Activated CD8-positive, alpha-beta T cell treated with anti-CD3 and anti-CD28 coated beads, Interleukin-2, amount 10 ng/mL, durations not matched to agents 7 days and 5 days (primary cell): ENCODE measurements at regions not wholly inside any gene's neighbourhood (a gene's known extent, or its start where the extent isn't known, plus 50 kb on each side); places are given as distances from the start of the nearest gene placed in this dataset.
"Not testable (repeated sequence)": the region's sequence is repeated elsewhere in the genome, so short reads cannot be mapped to it uniquely, and the experiment has no call there.

ENCODE experiments used
- ATAC-seq: fragments of 150-1000 bp; cut with Tn5 transposase; one replicate; pipeline ENCODE4 v1.10.0; 2021; ENCODE audit warnings: moderate library complexity
- CTCF ChIA-PET: fragments of 350-600 bp; sonication (Branson Sonifier 250); formaldehyde crosslinking; loops from one replicate; lab custom pipeline; 2021; ENCODE audit warnings: antibody characterized with exemption; lab: Charles Lee
- POLR2A ChIA-PET: fragments of 350-600 bp; sonication (Branson Sonifier 250); formaldehyde crosslinking; loops from one replicate; lab custom pipeline; 2021; ENCODE audit warnings: antibody characterized with exemption; lab: Charles Lee
- DNase-seq: peaks from one replicate; pipeline ENCODE4 v3.0.0-alpha.2; 2020
- H3K27ac Mint-ChIP-seq: one replicate; pipeline ENCODE4 v1.8.0; 2021; ENCODE audit warnings: mild to moderate bottlenecking, mixed read lengths
- H3K27me3 Mint-ChIP-seq: one replicate; pipeline ENCODE4 v1.8.0; 2021; ENCODE audit warnings: low read depth, mixed read lengths
- H3K36me3 Mint-ChIP-seq: one replicate; pipeline ENCODE4 v1.8.0; 2021; ENCODE audit warnings: low read depth, mixed read lengths
- H3K4me1 Mint-ChIP-seq: one replicate; pipeline ENCODE4 v1.8.0; 2021; ENCODE audit warnings: low read depth, mixed read lengths
- H3K4me3 Mint-ChIP-seq: one replicate; pipeline ENCODE4 v1.8.0; 2021; ENCODE audit warnings: mild to moderate bottlenecking, mixed read lengths
- H3K9me3 Mint-ChIP-seq: one replicate; pipeline ENCODE4 v1.8.0; 2022; ENCODE audit warnings: mixed read lengths; ENCODE audit not compliant: insufficient read depth

DNA sequence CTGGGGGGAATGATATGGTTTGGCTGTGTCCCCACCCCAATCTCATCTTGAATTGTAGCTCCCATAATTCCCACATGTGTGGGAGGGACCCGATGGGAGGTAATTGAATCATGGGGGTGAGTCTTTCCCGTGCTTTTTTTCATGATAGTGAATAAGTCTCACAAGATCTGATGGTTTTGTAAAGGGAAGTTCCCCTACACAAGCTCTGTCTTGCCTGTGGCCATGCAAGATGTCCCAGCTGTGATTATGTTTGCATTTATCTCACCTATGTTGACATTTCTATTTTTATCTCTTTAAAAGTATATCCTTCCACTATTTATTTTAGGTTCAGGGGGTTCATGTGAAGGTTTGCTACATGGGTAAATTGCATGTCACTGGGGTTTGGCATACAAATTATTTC is 323.9 kb upstream of the GLI3 start:
- Mint-ChIP-seq H3K27ac (no peak overlapping the region), H3K36me3 (no peaks in the 10 kb centered on the region), H3K4me3 (no peak overlapping the region), H3K27me3 (no peaks in the 10 kb centered on the region), H3K9me3 (no peaks in the 10 kb centered on the region), H3K4me1 (no peaks in the 10 kb centered on the region)
- DNase-seq (no peak), ATAC-seq (no peak)
- CTCF ChIA-PET: no interaction called here
- POLR2A ChIA-PET: no interaction called here

DNA sequence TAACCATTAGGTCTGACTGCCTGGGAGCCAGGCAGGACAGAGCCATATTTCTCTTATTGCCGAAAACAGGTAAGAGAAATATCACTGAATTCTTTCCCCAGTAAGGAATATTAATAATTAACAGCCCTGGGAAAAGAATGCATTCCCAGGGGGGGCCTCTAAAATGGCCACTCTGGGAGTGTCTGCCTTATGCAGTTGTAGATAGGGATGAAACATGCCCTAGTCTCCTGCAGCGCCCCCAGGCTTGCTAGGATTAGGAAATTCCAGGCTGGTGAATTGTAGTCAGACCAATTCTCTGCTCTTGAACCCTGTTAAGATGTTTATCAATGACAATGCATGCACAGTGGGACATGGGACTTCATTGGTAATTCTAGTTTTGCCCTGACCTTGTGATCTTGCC is 317.9 kb upstream of the GLI3 start:
- H3K36me3 Mint-ChIP-seq, H3K4me3 Mint-ChIP-seq, H3K4me1 Mint-ChIP-seq, CTCF ChIA-PET, H3K9me3 Mint-ChIP-seq, H3K27me3 Mint-ChIP-seq, H3K27ac Mint-ChIP-seq, ATAC-seq, POLR2A ChIA-PET, DNase-seq: not testable (repeated sequence)

DNA sequence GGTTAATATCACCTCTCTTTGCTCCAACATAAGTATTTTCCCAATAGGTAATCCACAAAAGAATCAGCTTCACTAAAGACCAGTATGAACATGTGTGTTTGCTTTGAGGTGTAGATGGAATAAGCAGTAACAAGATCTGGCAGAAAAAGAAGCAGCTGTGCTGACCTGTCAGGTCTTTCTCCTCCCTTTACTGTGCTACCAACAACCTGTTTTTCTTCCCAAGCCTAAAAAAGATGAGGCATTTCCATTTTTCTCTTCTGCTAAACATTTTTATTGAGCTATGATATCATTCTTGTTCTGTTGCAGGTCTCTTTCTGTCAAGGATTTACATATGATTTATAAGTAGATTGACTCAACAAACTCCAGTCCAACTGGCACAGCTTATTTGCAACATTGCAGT is 315.2 kb upstream of the GLI3 start:
- Mint-ChIP-seq H3K4me1 (no peaks in the 10 kb centered on the region), H3K27ac (no peak overlapping the region), H3K4me3 (no peak overlapping the region), H3K9me3 (no peaks in the 10 kb centered on the region), H3K27me3 (no peaks in the 10 kb centered on the region), H3K36me3 (no peaks in the 10 kb centered on the region)
- ATAC-seq (no peak), DNase-seq (no peak)
- CTCF ChIA-PET: no interaction called here
- POLR2A ChIA-PET: no interaction called here

GRCh38 chr7:42550706-42551470 is 313.9 kb upstream of the GLI3 start:
- ChIA-PET CTCF (no interaction called here), POLR2A (no interaction called here)
- Mint-ChIP-seq H3K36me3 (no peaks in the 10 kb centered on the region), H3K9me3 (peaks cover 7% of the 10 kb centered on the region), H3K4me3 (no peak overlapping the region), H3K27me3 (no peaks in the 10 kb centered on the region), H3K27ac (no peak overlapping the region), H3K4me1 (no peaks in the 10 kb centered on the region)
- ATAC-seq (no peak), DNase-seq (no peak)

- Mint-ChIP-seq H3K27me3 (no peaks in the 10 kb centered on the region), H3K27ac (no peak overlapping the region), H3K36me3 (no peaks in the 10 kb centered on the region), H3K4me1 (no peaks in the 10 kb centered on the region), H3K4me3 (no peak overlapping the region), H3K9me3 (peaks cover 12% of the 10 kb centered on the region)
- CTCF ChIA-PET: no interaction called here
- ATAC-seq (no peak), DNase-seq (no peak)
- POLR2A ChIA-PET: no interaction called here
Observed at GRCh38 chr7:42549866-42550485, 313.0 kb upstream of the GLI3 start.

- no peaks in the 10 kb centered on the region for H3K36me3 Mint-ChIP-seq
- no peaks in the 10 kb centered on the region for H3K4me1 Mint-ChIP-seq
- DNase-seq: no peak
- H3K9me3 Mint-ChIP-seq: peaks cover 15% of the 10 kb centered on the region
- ChIA-PET POLR2A (no interaction called here), CTCF (interaction anchor here (1.1 kb wide), 1 partner anchor 21 kb away, joined by 3 read pairs; no protein-coding TSS in a partner anchor)
- no peak overlapping the region for H3K4me3 Mint-ChIP-seq
- H3K27me3 Mint-ChIP-seq: no peaks in the 10 kb centered on the region
- no peak overlapping the region for H3K27ac Mint-ChIP-seq
- no peak for ATAC-seq
Observed at GRCh38 chr7:42548816-42549611, 312.0 kb upstream of the GLI3 start.

- H3K4me1 Mint-ChIP-seq: no peaks in the 10 kb centered on the region
- ChIA-PET POLR2A (no interaction called here), CTCF (no interaction called here)
- no peaks in the 10 kb centered on the region for H3K27me3 Mint-ChIP-seq
- no peaks in the 10 kb centered on the region for H3K36me3 Mint-ChIP-seq
- H3K27ac Mint-ChIP-seq: no peak overlapping the region
- H3K4me3 Mint-ChIP-seq: no peak overlapping the region
- peaks cover 15% of the 10 kb centered on the region for H3K9me3 Mint-ChIP-seq
- no peak for ATAC-seq
- DNase-seq: no peak
Observed at GRCh38 chr7:42545049-42545724, 308.2 kb upstream of the GLI3 start.

DNA sequence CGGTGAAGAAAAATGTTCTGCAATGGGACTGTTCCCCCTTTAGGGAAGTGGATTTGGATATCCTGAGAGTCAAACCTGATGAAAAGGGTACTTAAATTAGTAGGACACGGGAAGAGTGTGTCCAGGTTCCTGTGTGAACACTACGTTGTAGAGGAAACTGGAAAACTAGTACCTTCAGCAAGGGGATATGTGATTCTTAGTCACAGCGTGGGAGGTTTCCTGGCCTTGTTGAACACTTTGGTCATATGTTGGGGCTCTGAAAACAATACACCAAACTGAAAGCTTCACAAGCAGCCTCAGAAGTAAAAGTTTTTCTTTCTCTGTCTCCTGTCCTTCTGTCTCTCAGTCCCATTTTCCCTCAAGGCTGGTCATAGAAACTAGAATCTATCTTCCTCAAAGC is 306.9 kb upstream of the GLI3 start:
- POLR2A ChIA-PET: no interaction called here
- Mint-ChIP-seq H3K9me3 (peaks cover 15% of the 10 kb centered on the region), H3K36me3 (no peaks in the 10 kb centered on the region), H3K4me1 (no peaks in the 10 kb centered on the region), H3K27me3 (no peaks in the 10 kb centered on the region), H3K27ac (no peak overlapping the region), H3K4me3 (no peak overlapping the region)
- no peak for ATAC-seq
- no peak for DNase-seq
- CTCF ChIA-PET: no interaction called here

GRCh38 chr7:42542446-42542845 is 305.4 kb upstream of the GLI3 start:
- ATAC-seq, H3K27me3 Mint-ChIP-seq, H3K4me1 Mint-ChIP-seq, POLR2A ChIA-PET, DNase-seq, CTCF ChIA-PET, H3K36me3 Mint-ChIP-seq, H3K27ac Mint-ChIP-seq, H3K4me3 Mint-ChIP-seq: not testable (repeated sequence)
- peaks cover 15% of the 10 kb centered on the region for H3K9me3 Mint-ChIP-seq

DNA sequence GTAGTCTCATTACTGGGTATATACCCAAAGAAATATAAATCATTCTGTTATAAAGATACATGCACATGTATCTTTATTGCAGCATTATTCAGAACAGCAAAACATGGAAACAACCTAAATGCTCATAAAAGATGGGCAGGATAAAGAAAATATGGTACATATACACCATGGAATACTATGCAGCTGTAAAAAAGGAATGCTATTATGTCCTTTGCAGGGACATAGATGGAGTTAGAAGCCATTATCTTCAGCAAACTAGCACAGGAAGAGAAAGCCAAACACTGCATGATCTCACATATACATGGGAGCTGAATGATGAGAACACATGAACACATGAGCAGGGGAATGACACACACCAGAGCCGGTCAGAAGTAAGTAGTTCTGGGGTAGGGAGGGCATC is 297.4 kb upstream of the GLI3 start:
- Mint-ChIP-seq H3K36me3 (no peaks in the 10 kb centered on the region), H3K4me3 (no peak overlapping the region), H3K9me3 (peaks cover 13% of the 10 kb centered on the region), H3K27me3 (no peaks in the 10 kb centered on the region), H3K4me1 (no peaks in the 10 kb centered on the region), H3K27ac (no peak overlapping the region)
- ATAC-seq (no peak), DNase-seq (no peak)
- CTCF ChIA-PET: no interaction called here
- POLR2A ChIA-PET: no interaction called here

- Mint-ChIP-seq H3K27ac (no peak overlapping the region), H3K4me3 (no peak overlapping the region), H3K36me3 (no peaks in the 10 kb centered on the region), H3K27me3 (no peaks in the 10 kb centered on the region), H3K9me3 (peaks cover 13% of the 10 kb centered on the region), H3K4me1 (no peaks in the 10 kb centered on the region)
- POLR2A ChIA-PET: no interaction called here
- DNase-seq: no peak
- ATAC-seq: no peak
- CTCF ChIA-PET: no interaction called here
Observed at GRCh38 chr7:42527004-42527403, 290.0 kb upstream of the GLI3 start.
